HuH-7.5 (cell line): ENCODE measurements at regions not wholly inside any gene's neighbourhood (a gene's known extent, or its start where the extent isn't known, plus 50 kb on each side); places are given as distances from the start of the nearest gene placed in this dataset.

Experiments used
- DNase-seq: peaks from one replicate; pipeline ENCODE4 v3.0.0; 2011; ENCODE audit warnings: low spot score

GRCh38 chr1:29835406-29835805 lies 599.1 kb downstream of the PTPRU start:
- no peak for DNase-seq

GRCh38 chr1:29833581-29833980 lies 597.3 kb downstream of the PTPRU start:
- DNase-seq: no peak

GRCh38 chr1:29832936-29833335 lies 596.6 kb downstream of the PTPRU start:
- DNase-seq: no peak

DNA sequence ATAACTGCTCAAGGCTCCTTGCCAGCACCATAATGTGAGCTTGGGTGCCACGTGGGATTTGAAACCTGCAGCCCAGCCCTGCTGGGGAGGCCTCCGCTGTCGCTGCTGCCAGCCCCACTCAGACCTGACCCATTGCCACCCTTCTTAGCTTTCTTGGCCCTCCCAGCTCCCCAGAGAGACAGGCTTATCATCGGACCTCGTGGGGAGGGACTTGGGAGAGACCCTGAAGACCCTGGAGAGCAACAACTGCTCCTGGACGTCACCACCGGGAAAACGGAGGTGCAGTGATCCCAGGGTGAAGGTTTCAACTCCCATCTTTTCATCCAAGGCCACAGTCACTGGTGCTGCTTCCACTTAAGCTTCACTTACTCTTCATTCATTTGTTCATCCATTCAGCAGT lies 596.1 kb downstream of the PTPRU start:
- no peak for DNase-seq

DNA sequence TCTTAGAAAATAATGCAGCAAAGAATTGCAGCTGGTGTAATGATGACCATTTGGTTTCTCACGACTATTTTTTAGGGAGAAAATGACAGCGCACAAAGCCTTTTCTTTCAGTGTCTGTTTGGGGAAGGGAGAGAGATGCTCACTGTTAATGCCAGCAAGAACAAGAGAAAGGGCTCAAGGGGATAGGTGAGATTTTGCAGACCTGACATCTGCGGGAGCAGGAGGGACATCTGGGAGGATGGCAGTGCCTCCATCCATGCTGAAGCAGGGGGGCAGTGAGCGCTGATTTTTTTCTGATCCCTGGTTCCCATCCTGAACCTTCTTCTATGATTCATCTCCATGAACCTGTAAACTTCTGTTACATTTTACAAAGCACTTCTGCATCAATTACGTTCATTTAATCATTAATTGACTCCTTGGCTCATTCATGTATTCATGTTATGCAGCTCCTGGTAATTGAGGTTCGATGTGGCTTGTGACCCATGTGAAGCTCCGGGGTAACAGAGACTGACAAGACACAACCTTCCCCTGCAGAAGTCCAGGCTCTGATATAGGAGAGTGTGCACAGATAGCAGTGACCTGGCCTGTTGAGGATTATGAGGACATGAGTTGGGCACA lies 595.3 kb downstream of the PTPRU start:
- no peak for DNase-seq

- no peak for DNase-seq
Observed at GRCh38 chr1:29830916-29831315, 594.6 kb downstream of the PTPRU start.

DNA sequence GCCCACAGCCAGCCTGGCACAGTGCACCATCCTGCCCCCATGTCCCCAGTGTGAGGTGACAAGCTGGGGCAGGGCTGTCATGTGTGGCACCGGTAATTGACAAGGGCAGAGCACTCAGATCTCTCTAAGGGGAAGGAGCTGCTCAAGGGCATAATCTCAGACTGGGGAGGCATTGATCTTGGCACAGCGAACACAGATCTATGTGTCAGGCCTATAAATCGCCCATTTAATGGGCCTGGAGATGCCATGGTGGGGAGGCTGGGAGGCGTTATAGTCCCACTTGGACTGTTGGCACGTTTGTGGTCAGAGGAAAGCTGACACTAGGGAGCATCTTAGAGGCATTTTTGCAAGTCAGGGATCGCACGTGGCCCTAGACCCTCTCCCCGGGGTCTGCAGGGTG lies 594.1 kb downstream of the PTPRU start:
- DNase-seq: no peak

GRCh38 chr1:29829448-29830344 lies 593.4 kb downstream of the PTPRU start:
- DNase-seq: no peak

GRCh38 chr1:29828526-29829447 lies 592.5 kb downstream of the PTPRU start:
- DNase-seq: no peak

- DNase-seq: no peak
Observed at GRCh38 chr1:29827801-29828525, 591.6 kb downstream of the PTPRU start.

DNA sequence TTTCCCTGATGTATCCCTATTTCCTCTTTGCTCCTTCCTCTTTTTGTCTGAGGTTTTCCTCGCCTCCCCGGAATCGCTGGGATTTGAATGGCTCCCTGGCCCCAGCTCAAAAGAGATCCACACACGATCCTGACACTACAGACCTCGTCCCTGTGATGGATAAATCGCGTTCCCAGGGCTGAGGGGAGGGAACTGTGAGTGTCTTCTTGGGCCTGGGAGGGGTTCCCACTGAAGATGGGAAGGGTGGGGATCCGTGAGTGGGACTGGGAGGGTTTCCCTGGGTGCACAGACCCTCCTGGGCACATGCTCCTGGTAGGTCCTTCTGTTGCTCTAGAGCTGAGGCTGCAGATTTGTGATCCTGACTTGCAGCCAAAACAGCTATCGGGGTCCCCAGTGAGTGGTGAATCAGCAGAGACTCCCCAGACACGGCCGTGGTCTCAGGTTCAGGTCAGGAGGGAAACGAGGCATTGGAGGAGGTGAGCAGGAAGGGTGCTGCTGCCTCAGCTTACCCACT lies 591.0 kb downstream of the PTPRU start:
- no peak for DNase-seq

- DNase-seq: no peak
Observed at GRCh38 chr1:29826646-29827045, 590.3 kb downstream of the PTPRU start.

GRCh38 chr1:29825941-29826415 lies 589.7 kb downstream of the PTPRU start:
- no peak for DNase-seq

GRCh38 chr1:29825274-29825940 lies 589.1 kb downstream of the PTPRU start:
- DNase-seq: no peak

DNA sequence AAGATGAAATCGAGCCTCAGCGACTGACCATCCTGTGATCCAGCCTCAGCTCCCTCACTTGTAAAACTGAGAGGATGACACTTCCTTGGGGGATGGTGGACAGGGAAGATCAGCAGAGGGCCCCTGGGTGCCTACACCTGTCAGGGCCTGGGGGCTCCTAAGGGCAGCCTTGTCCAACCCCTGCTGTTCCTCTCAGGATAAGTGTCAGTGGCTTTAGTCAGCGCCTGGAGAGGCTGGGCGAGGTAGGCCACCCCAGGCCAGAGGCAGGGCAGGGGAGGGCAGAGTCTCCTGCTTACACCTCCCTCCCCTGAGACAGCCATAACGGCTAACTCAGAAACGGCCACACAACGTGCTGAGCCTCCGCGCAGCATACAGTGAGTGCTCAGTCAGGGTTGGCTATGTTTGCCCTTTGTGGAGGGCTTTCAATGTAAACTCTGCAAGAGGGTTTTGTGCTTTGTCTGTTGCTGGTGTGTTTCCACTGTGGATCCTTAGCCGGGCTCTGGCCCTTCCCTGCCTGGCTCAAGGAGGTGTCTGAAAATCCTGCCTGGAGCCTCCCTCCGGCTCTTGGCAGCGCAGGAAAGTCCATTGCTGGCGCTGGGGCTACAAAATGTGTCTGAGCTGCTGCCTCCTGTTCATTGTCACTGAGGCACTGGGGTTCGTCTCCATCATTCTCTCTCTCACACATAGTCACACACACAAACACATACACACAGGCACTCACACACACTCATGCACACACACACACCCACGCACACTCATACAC lies 588.4 kb downstream of the PTPRU start:
- DNase-seq: no peak

DNA sequence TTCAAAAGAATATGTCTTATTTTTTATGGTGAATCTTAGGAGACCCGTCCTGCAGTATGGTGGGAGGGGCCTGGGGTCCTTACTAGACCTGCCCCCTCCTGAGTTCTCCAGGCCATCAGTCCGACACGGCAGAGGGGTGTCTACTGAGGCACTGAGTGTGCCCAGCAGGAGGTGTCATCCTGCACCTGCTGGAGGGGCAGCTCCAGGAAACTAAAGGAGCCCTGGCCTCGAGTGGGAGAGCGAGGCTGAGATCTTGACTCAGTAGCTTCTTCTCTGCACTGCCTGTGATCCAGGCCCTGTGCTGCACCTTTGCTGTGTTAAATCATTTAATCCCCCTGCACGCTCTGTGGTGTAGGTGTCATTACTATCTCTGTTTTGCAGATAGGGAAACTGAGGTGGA lies 587.7 kb downstream of the PTPRU start:
- DNase-seq: no peak

- no peak for DNase-seq
Observed at GRCh38 chr1:29823561-29823960, 587.2 kb downstream of the PTPRU start.

GRCh38 chr1:29821605-29822004 lies 585.3 kb downstream of the PTPRU start:
- no peak for DNase-seq

GRCh38 chr1:29820401-29820800 lies 584.1 kb downstream of the PTPRU start:
- DNase-seq: no peak
